OCI-LY3 (cell line): ENCODE measurements at regions not wholly inside any gene's neighbourhood (a gene's known extent, or its start where the extent isn't known, plus 50 kb on each side); places are given as distances from the start of the nearest gene placed in this dataset.

Experiments
- H2AFZ ChIP-seq: fragments of 200-600, 300-600 bp; shearing (Covaris generic); 2 replicates; pipeline ENCODE4 v1.6.0; 2014; ENCODE audit warnings: antibody characterized with exemption, low read depth, low read length
- H3K27ac ChIP-seq: fragments of 200-600, 300-600 bp; sonication (generic); 2 replicates; pipeline ENCODE4 v1.5.1; 2014; ENCODE audit warnings: mild to moderate bottlenecking, low read length, moderate library complexity, mixed read lengths
- H3K27me3 ChIP-seq: fragments of 200-600, 300-600 bp; sonication (generic); 2 replicates; pipeline ENCODE4 v1.6.1; 2014; ENCODE audit warnings: low read depth, low read length, mixed read lengths
- H3K36me3 ChIP-seq: fragments of 200-600, 300-600 bp; sonication (generic); replicated peaks from 2 replicates; pipeline ENCODE3; 2014; ENCODE audit warnings: low read depth, low read length, mixed read lengths
- H3K4me1 ChIP-seq: fragments of 300-600, 200-600 bp; sonication (generic); 2 replicates; pipeline ENCODE4 v1.6.1; 2014; ENCODE audit warnings: low read length, mixed read lengths
- H3K4me2 ChIP-seq: fragments of 200-600, 300-600 bp; sonication (generic); 2 replicates; pipeline ENCODE4 v1.6.1; 2014; ENCODE audit warnings: low read length, mixed read lengths
- H3K4me3 ChIP-seq: fragments of 300-600, 200-600 bp; sonication (generic); 2 replicates; pipeline ENCODE4 v1.5.1; 2014; ENCODE audit warnings: antibody characterized with exemption, mild to moderate bottlenecking, low read length, moderate library complexity
- H3K79me2 ChIP-seq: fragments of 300-600, 200-600 bp; shearing (Covaris generic); 2 replicates; pipeline ENCODE4 v1.6.1; 2014; ENCODE audit warnings: mild to moderate bottlenecking, low read length, mixed read lengths
- H3K9ac ChIP-seq: fragments of 300-600, 200-600 bp; shearing (Covaris generic); 2 replicates; pipeline ENCODE4 v1.6.0; 2014; ENCODE audit warnings: mild to moderate bottlenecking, low read length, moderate library complexity
- H3K9me3 ChIP-seq: fragments of 200-600, 300-600 bp; shearing (Covaris generic); 2 replicates; pipeline ENCODE4 v1.6.1; 2014; ENCODE audit warnings: low read length, mixed read lengths; ENCODE audit not compliant: insufficient read depth
- H4K20me1 ChIP-seq: fragments of 200-600, 300-600 bp; sonication (generic); 2 replicates; pipeline ENCODE4 v1.6.1; 2016; ENCODE audit warnings: low read length, mixed read lengths; ENCODE audit not compliant: insufficient read depth
- EZH2phosphoT487 ChIP-seq: fragments of 200-600 bp; shearing (Covaris generic); IDR thresholded peaks from 2 replicates; pipeline ENCODE4 v1.6.1; 2018; ENCODE audit warnings: antibody characterized with exemption, mixed run types, low read depth
- TF ChIP-seq, protein P1 (sequence below): fragments of 200-600, 300-600 bp; sonication (generic); IDR thresholded peaks from 2 replicates; pipeline ENCODE4 v1.5.1; 2014; ENCODE audit warnings: antibody characterized with exemption, low read length, low read depth

DNA sequence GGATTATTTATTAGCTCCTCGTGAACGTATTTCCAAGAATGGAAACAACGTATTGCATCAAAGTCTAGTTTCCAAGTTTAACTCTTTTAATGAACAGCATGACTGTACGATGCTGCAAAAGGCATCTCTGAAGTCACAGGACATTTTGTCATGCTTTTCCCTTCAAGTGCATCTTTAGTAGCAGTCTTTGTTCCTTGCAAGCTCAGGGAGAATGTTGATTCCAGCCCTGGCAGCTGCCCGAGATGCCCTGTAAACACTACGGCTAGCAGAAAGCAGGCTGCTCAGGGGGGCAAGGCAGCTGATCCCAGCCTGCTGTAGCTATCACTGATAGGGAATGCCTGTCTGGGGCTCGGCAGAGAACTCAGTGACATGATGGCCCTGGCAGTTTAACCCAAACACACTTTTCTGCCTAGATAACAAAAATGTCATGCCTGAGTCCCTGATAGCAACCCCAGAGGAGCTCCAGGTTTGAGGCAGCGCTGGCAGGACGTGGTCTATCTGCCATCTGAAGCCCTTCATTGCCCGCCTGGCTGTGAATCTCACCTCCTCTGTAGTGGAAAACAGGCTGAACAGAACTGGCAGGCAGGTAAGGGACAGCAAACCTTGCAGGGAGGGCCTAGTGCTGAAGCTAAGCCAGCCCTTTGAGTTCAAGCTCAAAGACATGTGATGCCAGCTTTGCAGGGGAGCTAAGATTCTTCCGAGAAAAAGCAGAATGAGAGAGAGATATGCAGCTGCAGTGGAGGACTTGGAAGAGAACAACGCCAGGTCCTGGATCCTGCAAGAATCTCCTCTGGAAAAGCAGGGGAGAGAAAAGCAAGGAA lies 264.6 kb downstream of the SNX10 start:
- no peaks in the 10 kb centered on the region for H3K9me3 ChIP-seq
- H3K27ac ChIP-seq: no peak overlapping the region
- peaks cover 73% of the 10 kb centered on the region for H3K4me1 ChIP-seq
- no peak overlapping the region for H3K9ac ChIP-seq
- no peak overlapping the region for H3K4me2 ChIP-seq
- no peaks in the 10 kb centered on the region for H3K79me2 ChIP-seq
- TF ChIP-seq EZH2phosphoT487: no peak
- TF ChIP-seq, protein P1, sequence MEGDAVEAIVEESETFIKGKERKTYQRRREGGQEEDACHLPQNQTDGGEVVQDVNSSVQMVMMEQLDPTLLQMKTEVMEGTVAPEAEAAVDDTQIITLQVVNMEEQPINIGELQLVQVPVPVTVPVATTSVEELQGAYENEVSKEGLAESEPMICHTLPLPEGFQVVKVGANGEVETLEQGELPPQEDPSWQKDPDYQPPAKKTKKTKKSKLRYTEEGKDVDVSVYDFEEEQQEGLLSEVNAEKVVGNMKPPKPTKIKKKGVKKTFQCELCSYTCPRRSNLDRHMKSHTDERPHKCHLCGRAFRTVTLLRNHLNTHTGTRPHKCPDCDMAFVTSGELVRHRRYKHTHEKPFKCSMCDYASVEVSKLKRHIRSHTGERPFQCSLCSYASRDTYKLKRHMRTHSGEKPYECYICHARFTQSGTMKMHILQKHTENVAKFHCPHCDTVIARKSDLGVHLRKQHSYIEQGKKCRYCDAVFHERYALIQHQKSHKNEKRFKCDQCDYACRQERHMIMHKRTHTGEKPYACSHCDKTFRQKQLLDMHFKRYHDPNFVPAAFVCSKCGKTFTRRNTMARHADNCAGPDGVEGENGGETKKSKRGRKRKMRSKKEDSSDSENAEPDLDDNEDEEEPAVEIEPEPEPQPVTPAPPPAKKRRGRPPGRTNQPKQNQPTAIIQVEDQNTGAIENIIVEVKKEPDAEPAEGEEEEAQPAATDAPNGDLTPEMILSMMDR: no peak
- H4K20me1 ChIP-seq: no peaks in the 10 kb centered on the region
- H3K27me3 ChIP-seq: no peaks in the 10 kb centered on the region
- H2AFZ ChIP-seq: no peak overlapping the region; the same call in 1 of the 2 replicates
- no peak overlapping the region for H3K4me3 ChIP-seq
- H3K36me3 ChIP-seq: no peaks in the 10 kb centered on the region

DNA sequence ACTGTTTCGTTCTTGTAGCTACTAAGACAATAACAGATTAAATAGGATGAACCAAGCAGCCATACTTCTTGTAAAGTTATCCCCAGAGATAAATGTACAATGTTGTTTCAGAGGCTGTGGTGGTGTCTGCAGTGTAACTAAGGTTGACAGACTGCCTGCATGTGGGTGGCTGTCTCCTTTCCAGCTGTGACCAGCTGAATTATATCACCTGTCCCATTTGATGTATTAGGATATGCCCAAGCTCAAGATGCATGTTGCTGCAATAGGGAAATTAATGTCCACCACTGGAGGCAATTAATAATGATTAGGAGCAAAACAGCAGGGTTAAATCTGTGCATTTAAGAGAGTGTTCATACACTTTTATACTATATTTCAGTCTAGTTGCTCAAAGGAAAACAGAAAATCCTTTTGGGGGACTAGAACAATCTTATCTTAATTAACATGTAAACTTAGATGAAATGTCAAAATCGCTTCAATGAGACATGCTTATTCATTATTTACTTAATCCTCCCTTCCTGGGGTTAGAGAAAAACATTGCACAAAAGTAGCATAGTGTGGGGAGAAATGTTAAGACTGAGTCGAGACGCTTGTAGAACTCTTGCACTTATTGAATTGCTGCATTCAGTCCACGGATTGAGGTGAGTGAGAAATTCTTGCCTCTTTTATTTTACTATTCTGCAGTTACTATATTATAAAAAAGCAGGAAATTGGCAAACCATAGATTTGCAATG lies 269.0 kb downstream of the SNX10 start:
- Histone ChIP-seq H3K9ac (peak overlapping the region; percentile 45; the same call in 1 of the 2 replicates), H3K4me1 (peaks cover 48% of the 10 kb centered on the region), H4K20me1 (no peaks in the 10 kb centered on the region), H3K4me2 (peak overlapping the region; percentile 71), H3K36me3 (no peaks in the 10 kb centered on the region), H3K9me3 (no peaks in the 10 kb centered on the region), H3K4me3 (peak overlapping the region; percentile 42; the same call in 1 of the 2 replicates), H2AFZ (no peak overlapping the region), H3K27ac (peak overlapping the region; percentile 87), H3K79me2 (no peaks in the 10 kb centered on the region), H3K27me3 (no peaks in the 10 kb centered on the region)
- TF ChIP-seq EZH2phosphoT487: no peak
- TF ChIP-seq, protein P1: no peak

DNA sequence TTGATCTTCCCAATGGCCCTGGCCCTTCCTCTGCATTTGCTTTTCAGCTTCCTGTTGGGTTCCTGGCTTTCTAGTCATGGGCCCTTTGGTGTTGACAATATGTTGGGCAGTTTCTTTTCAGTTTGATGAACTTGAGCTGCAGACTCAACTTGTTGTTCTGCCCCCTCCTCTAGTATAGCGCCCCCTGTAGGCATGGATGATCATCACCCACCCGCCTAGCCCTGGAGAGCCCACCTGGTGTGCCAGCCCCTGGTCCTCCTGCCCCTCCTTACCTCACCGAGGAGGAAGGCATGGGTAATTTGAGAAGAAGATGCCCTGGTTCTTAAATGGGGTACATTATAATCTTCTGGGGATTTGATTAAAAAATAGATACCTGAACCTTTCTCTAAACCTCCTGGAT lies 271.2 kb downstream of the SNX10 start:
- Histone ChIP-seq H3K4me1 (peaks cover 40% of the 10 kb centered on the region), H3K27ac (no peak overlapping the region), H2AFZ (no peak overlapping the region), H3K4me3 (no peak overlapping the region), H3K9me3 (no peaks in the 10 kb centered on the region), H3K36me3 (no peaks in the 10 kb centered on the region), H3K27me3 (no peaks in the 10 kb centered on the region), H3K79me2 (no peaks in the 10 kb centered on the region), H3K9ac (no peak overlapping the region), H3K4me2 (no peak overlapping the region), H4K20me1 (no peaks in the 10 kb centered on the region)
- TF ChIP-seq, protein P1: peak; percentile 31
- no peak for TF ChIP-seq EZH2phosphoT487

DNA sequence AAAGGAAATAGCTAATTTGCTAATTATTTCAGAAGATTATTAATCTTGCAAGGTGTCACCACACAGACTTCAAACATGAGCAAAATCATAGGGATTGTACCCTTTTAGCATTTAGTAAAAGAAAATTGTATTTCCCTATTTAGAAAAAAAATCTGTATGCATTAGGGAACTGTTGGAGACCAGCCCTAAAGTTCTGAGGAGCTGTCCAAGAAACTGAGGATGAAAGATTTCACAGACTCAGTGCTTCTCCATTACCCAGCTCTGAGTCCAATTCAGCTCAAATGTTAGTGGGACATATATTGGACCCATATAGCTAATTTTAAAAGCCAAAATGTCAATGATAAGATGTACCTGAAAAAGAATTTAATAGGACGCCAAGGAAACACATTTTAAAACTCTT lies 271.7 kb downstream of the SNX10 start:
- no peaks in the 10 kb centered on the region for H3K79me2 ChIP-seq
- no peaks in the 10 kb centered on the region for H3K27me3 ChIP-seq
- H3K27ac ChIP-seq: no peak overlapping the region
- no peak overlapping the region for H2AFZ ChIP-seq
- H3K9ac ChIP-seq: no peak overlapping the region
- H4K20me1 ChIP-seq: no peaks in the 10 kb centered on the region
- H3K9me3 ChIP-seq: no peaks in the 10 kb centered on the region
- H3K36me3 ChIP-seq: no peaks in the 10 kb centered on the region
- H3K4me1 ChIP-seq: peaks cover 40% of the 10 kb centered on the region
- TF ChIP-seq, protein P1: no peak
- no peak for TF ChIP-seq EZH2phosphoT487
- no peak overlapping the region for H3K4me3 ChIP-seq
- no peak overlapping the region for H3K4me2 ChIP-seq
